AG09319 (cell line): ENCODE measurements at regions not wholly inside any gene's neighbourhood (a gene's known extent, or its start where the extent isn't known, plus 50 kb on each side); places are given as distances from the start of the nearest gene placed in this dataset.
A peak's percentile ranks its signal among the peaks of the same experiment; 100 is the strongest.

Experiments used
- DNase-seq: peaks from one replicate; pipeline ENCODE4 v3.0.0-alpha.2; 2010; ENCODE audit warnings: low read depth; ENCODE audit errors: extremely low read depth
- TF ChIP-seq, protein P1 (sequence below): IDR thresholded peaks from 2 replicates; pipeline ENCODE4 v1.5.1; 2011; ENCODE audit warnings: low read depth, mild to moderate bottlenecking, inconsistent platforms, low read length, moderate library complexity

- no peak for DNase-seq
- TF ChIP-seq, protein P1, sequence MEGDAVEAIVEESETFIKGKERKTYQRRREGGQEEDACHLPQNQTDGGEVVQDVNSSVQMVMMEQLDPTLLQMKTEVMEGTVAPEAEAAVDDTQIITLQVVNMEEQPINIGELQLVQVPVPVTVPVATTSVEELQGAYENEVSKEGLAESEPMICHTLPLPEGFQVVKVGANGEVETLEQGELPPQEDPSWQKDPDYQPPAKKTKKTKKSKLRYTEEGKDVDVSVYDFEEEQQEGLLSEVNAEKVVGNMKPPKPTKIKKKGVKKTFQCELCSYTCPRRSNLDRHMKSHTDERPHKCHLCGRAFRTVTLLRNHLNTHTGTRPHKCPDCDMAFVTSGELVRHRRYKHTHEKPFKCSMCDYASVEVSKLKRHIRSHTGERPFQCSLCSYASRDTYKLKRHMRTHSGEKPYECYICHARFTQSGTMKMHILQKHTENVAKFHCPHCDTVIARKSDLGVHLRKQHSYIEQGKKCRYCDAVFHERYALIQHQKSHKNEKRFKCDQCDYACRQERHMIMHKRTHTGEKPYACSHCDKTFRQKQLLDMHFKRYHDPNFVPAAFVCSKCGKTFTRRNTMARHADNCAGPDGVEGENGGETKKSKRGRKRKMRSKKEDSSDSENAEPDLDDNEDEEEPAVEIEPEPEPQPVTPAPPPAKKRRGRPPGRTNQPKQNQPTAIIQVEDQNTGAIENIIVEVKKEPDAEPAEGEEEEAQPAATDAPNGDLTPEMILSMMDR, result no peak
These were observed 54.8 kb downstream of the NOG start for GRCh38 chr17:56648321-56648720.

DNA sequence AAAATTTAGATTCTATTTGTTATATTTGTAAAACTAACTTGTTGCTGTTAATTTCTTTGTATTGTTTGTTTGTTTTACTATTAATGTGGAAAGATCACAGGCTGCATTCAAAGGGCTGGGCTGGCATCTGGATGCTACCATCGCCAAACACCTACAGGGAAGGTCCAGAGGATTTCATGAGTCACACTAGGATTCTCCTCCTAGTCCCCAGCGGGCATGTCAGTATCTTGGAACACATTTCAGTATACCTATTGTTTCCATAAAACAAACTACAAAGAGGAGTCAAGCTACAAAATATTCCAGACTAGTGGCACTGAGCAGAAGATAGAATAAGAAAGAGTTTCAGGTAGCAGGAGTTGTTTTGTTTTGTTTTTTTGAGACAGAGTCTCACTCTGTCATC is 55.3 kb downstream of the NOG start:
- TF ChIP-seq, protein P1, result no peak
- no peak for DNase-seq

- TF ChIP-seq, protein P1, result no peak
- no peak for DNase-seq
These were observed 59.1 kb downstream of the NOG start for GRCh38 chr17:56652628-56653027.

DNA sequence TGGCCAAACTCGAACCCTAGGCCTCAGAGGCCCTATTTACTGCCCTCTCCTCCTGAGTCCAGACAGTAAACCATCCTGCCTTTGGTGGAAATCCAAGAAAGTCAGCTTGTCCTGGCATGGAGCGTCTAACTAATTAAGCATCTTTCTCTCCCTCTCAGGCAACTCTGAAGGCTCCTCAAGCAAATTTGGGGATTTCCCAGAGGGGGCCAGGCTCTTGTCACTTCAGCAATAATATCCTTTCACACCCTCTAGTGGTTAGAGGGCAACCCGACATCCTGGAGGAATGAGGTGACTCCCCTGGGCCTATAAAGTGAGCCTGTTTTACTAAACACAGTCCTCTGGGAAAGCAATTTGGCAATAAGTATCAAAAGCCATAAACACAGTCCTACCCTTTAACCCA is 60.4 kb downstream of the NOG start:
- TF ChIP-seq, protein P1, result peak; percentile 60
- DNase-seq, result no peak

GRCh38 chr17:56656701-56657327 is 63.3 kb downstream of the NOG start:
- no peak for DNase-seq

GRCh38 chr17:56658648-56659047 is 65.1 kb downstream of the NOG start:
- TF ChIP-seq, protein P1, result no peak
- no peak for DNase-seq

More at GRCh38 chr17:56656701-56657327, 63.3 kb downstream of the NOG start:
- TF ChIP-seq, protein P1, result no peak

- TF ChIP-seq, protein P1, result no peak
- no peak for DNase-seq
These were observed 66.1 kb downstream of the NOG start for GRCh38 chr17:56659622-56660021.
